Endothelial cell of umbilical vein (primary cell): ENCODE measurements at regions not wholly inside any gene's neighbourhood (a gene's known extent, or its start where the extent isn't known, plus 50 kb on each side); places are given as distances from the start of the nearest gene placed in this dataset.

Source experiments
- BruUV-seq: library from RNA; stranded (reverse); fragments of 400-500 nt; replicated peaks from 2 replicates; lab custom pipeline; 2021; lab: Mats Ljungman, UMichigan
- CTCF ChIA-PET: fragments of 300-600, 350-600 bp; sonication (Branson Sonifier 250); formaldehyde crosslinking; loops from one replicate; lab custom pipeline; 2021; ENCODE audit warnings: antibody characterized with exemption, inconsistent platforms; lab: Charles Lee
- POLR2A ChIA-PET: fragments of 300-600, 350-600 bp; sonication (Branson Sonifier 250); formaldehyde crosslinking; loops from one replicate; lab custom pipeline; 2021; ENCODE audit warnings: antibody characterized with exemption, inconsistent platforms; lab: Charles Lee
- DNase-seq: peaks from one replicate; pipeline ENCODE4 v3.0.0-alpha.2; 2011; ENCODE audit warnings: low read depth, low spot score
- FAIRE-seq: peaks from 2 replicates; lab custom pipeline; 2011; peaks lifted over from hg19 to GRCh38; lab: Jason Lieb, UNC
- H2AFZ ChIP-seq: 2 replicates; pipeline ENCODE4 v1.6.0; 2012; ENCODE audit warnings: low read depth, low read length, control low read depth, inconsistent platforms
- H3K27ac ChIP-seq: 2 replicates; pipeline ENCODE4 v1.5.1; 2011; ENCODE audit warnings: low read depth, mild to moderate bottlenecking, control low read depth, low read length, moderate library complexity; ENCODE audit not compliant: insufficient read depth
- H3K27me3 ChIP-seq, 2 experiments: 2 replicates each; pipeline versions ENCODE4 v1.6.0 to v1.6.1; 2011; ENCODE audit warnings: low read length in 2 of 2, mixed read lengths in 1 of 2; ENCODE audit not compliant: control insufficient read depth in 2 of 2, insufficient read depth in 2 of 2
- H3K36me3 ChIP-seq, 2 experiments: 2 replicates in 1 of 2; 3 replicates in 1 of 2; pipeline ENCODE4 v1.5.1; 2011; ENCODE audit warnings: low read length in 2 of 2, mild to moderate bottlenecking in 1 of 2, moderate library complexity in 1 of 2; ENCODE audit not compliant: control insufficient read depth in 2 of 2, insufficient read depth in 2 of 2; ENCODE audit errors: extremely low read depth in 1 of 2
- H3K4me1 ChIP-seq: 3 replicates; pipeline ENCODE4 v1.5.1; 2011; ENCODE audit warnings: mild to moderate bottlenecking, low read length; ENCODE audit not compliant: control insufficient read depth, insufficient read depth; ENCODE audit errors: extremely low read depth
- H3K4me2 ChIP-seq: 2 replicates; pipeline ENCODE4 v1.6.1; 2011; ENCODE audit warnings: low read length, control low read depth, mixed read lengths; ENCODE audit not compliant: insufficient read depth
- H3K4me3 ChIP-seq, 3 experiments: fragments of 200-600 bp in 1 of 3; sonication (generic), shearing (Covaris generic) in 1 of 3; replicated peaks in 1 of 3; 2 replicates each; pipeline ENCODE4 v1.5.1; 2011 to 2016; ENCODE audit warnings: control low read depth in 3 of 3, low read length in 3 of 3, mild to moderate bottlenecking in 2 of 3, inconsistent platforms in 1 of 3, low read depth in 1 of 3, moderate library complexity in 1 of 3; ENCODE audit not compliant: insufficient read depth in 1 of 3
- H3K79me2 ChIP-seq: 2 replicates; pipeline ENCODE4 v1.6.0; 2012; ENCODE audit warnings: low read length, inconsistent platforms; ENCODE audit not compliant: control insufficient read depth, insufficient read depth
- H3K9ac ChIP-seq: replicated peaks from 2 replicates; pipeline ENCODE3; 2011; ENCODE audit warnings: low read length, control low read depth; ENCODE audit not compliant: insufficient read depth; ENCODE audit errors: extremely low read depth
- H3K9me1 ChIP-seq: replicated peaks from 3 replicates; pipeline ENCODE4 v1.6.0; 2011; ENCODE audit warnings: mild to moderate bottlenecking, low read length; ENCODE audit not compliant: control insufficient read depth, insufficient read depth; ENCODE audit errors: extremely low read depth
- H3K9me3 ChIP-seq: replicated peaks from 2 replicates; pipeline ENCODE4 v1.5.1; 2012; ENCODE audit warnings: low read length, inconsistent platforms; ENCODE audit not compliant: control insufficient read depth, insufficient read depth
- H4K20me1 ChIP-seq: replicated peaks from 2 replicates; pipeline ENCODE3; 2011; ENCODE audit warnings: mild to moderate bottlenecking, low read length; ENCODE audit not compliant: control insufficient read depth, insufficient read depth; ENCODE audit errors: extremely low read depth
- CTCF ChIP-seq, 2 donors: IDR thresholded peaks; 1 replicate in 1 of 2; 2 replicates in 1 of 2; pipeline ENCODE4 v1.5.1; 2011; ENCODE audit warnings: low read length in 2 of 2, mild to moderate bottlenecking in 2 of 2, moderate library complexity in 2 of 2, control low read depth in 1 of 2, inconsistent platforms in 1 of 2, low read depth in 1 of 2; ENCODE audit not compliant: insufficient read depth in 1 of 2; ENCODE audit errors: extremely low read depth in 1 of 2
- EZH2 ChIP-seq: IDR thresholded peaks from 2 replicates; pipeline ENCODE4 v1.6.1; 2012; ENCODE audit warnings: borderline replicate concordance, low read depth, mild to moderate bottlenecking, moderate library complexity, low read length, inconsistent platforms; ENCODE audit not compliant: severe bottlenecking
- FOS ChIP-seq: IDR thresholded peaks from 2 replicates; pipeline ENCODE4 v1.6.1; 2011; ENCODE audit warnings: mild to moderate bottlenecking, low read length, moderate library complexity, borderline replicate concordance; ENCODE audit not compliant: insufficient read depth
- GATA2 ChIP-seq: IDR thresholded peaks from 2 replicates; pipeline ENCODE4 v1.7.0; 2011; ENCODE audit warnings: low read depth, mild to moderate bottlenecking, moderate library complexity, mixed read lengths, low read length; ENCODE audit not compliant: insufficient read length, insufficient read depth
- JUN ChIP-seq: IDR thresholded peaks from 2 replicates; pipeline ENCODE4 v1.6.1; 2011; ENCODE audit warnings: borderline replicate concordance, low read depth; ENCODE audit not compliant: insufficient read length, insufficient read depth
- MYC ChIP-seq: IDR thresholded peaks from one replicate; pipeline ENCODE4 v1.6.1; 2011; ENCODE audit warnings: mild to moderate bottlenecking, low read depth, low read length
- POLR2A ChIP-seq: IDR thresholded peaks from 2 replicates; pipeline ENCODE4 v1.6.1; 2012; ENCODE audit warnings: low read depth, mild to moderate bottlenecking, control low read depth, low read length
- POLR2AphosphoS5 ChIP-seq: IDR thresholded peaks from 2 replicates; pipeline ENCODE4 v1.6.1; 2012; ENCODE audit warnings: low read depth, mild to moderate bottlenecking, control low read depth, low read length, moderate library complexity; ENCODE audit not compliant: insufficient read depth
- dilution Hi-C: fragments of 300-500 bp; cut with MboI; formaldehyde crosslinking; loops from one replicate; pipeline ENCODE4 v1.15.0; 2019; ENCODE audit warnings: low sequenced_read_pairs; ENCODE audit not compliant: extremely low pct_ligation_motif_present
- intact Hi-C: fragments of 100-400 bp; cut with micrococcal nuclease; formaldehyde crosslinking; loops from one replicate; pipeline ENCODE4 v1.10.0; 2022
- TF ChIP-seq, protein P1 (sequence below): IDR thresholded peaks from 2 replicates; pipeline ENCODE4 v1.6.1; 2011; ENCODE audit not compliant: insufficient read depth, insufficient read length

DNA sequence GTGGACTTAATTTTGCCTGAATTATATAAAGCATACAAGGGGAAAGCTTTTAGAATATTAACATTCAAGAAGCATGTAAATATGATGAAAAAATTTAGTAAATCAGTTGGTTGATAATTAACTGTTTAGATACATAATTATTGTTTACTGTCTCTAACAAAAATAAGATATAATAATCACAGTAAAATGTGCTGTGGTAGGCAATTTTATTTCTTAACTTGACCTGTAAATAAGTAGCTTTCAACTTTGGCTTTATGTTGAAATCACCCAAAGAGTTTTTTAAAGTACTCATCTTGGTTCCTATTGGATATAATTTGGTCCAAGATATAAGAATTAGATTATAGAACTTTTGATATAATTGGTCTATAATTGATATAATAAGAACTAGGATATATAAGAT, 1374.5 kb downstream of the NSUN3 start:
- FAIRE-seq (no peak), DNase-seq (no peak)
- Histone ChIP-seq H3K4me1 (no peaks in the 10 kb centered on the region), H2AFZ (no peak overlapping the region), H3K27ac (no peak overlapping the region), H3K36me3 (no peaks in the 10 kb centered on the region), H3K4me3 (no peak overlapping the region), H3K4me2 (no peak overlapping the region), H3K27me3 (no peaks in the 10 kb centered on the region), H4K20me1 (no peaks in the 10 kb centered on the region), H3K9me1 (no peaks in the 10 kb centered on the region), H3K9ac (no peak overlapping the region), H3K79me2 (no peaks in the 10 kb centered on the region), H3K9me3 (no peaks in the 10 kb centered on the region)
- POLR2A ChIA-PET = no interaction called here
- no peak for TF ChIP-seq POLR2A
- no peak for TF ChIP-seq EZH2
- no peak for TF ChIP-seq GATA2
- TF ChIP-seq FOS = no peak
- TF ChIP-seq CTCF (IDR thresholded peaks at IDR 0.05; ENCODE audit: extremely low read depth in 1 of 2, insufficient read depth in 1 of 2, low read depth in 1 of 2, low read length in 2 of 2) = no peak
- TF ChIP-seq JUN = no peak
- TF ChIP-seq POLR2AphosphoS5 = no peak
- TF ChIP-seq, protein P1, sequence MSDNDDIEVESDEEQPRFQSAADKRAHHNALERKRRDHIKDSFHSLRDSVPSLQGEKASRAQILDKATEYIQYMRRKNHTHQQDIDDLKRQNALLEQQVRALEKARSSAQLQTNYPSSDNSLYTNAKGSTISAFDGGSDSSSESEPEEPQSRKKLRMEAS = no peak
- TF ChIP-seq MYC = no peak
- intact Hi-C loops = no loop called here
- no TSS peak for BruUV-seq
- CTCF ChIA-PET = no interaction called here
- dilution Hi-C loops = no loop called here
